Ishikawa (cell line): ENCODE measurements at regions not wholly inside any gene's neighbourhood (a gene's known extent, or its start where the extent isn't known, plus 50 kb on each side); places are given as distances from the start of the nearest gene placed in this dataset.

Experiments used
- CEBPB ChIP-seq: IDR thresholded peaks from 2 replicates; pipeline ENCODE4 v1.6.1; 2012
- MAX ChIP-seq: IDR thresholded peaks from 2 replicates; pipeline ENCODE4 v1.6.1; 2012
- TCF12 ChIP-seq: IDR thresholded peaks from 2 replicates; pipeline ENCODE4 v1.6.1; 2012; ENCODE audit warnings: low read depth
- TEAD4 ChIP-seq: IDR thresholded peaks from 2 replicates; pipeline ENCODE4 v1.6.1; 2012
- YY1 ChIP-seq: IDR thresholded peaks from 2 replicates; pipeline ENCODE4 v1.6.1; 2012; ENCODE audit warnings: low read depth
- ZBTB7A ChIP-seq: IDR thresholded peaks from 2 replicates; pipeline ENCODE4 v1.6.1; 2012; ENCODE audit warnings: low read depth

GRCh38 chr3:64783200-64783599 lies 95.4 kb upstream of the ADAMTS9 start:
- TF ChIP-seq CEBPB, result no peak
- no peak for TF ChIP-seq ZBTB7A
- no peak for TF ChIP-seq MAX
- no peak for TF ChIP-seq TCF12
- no peak for TF ChIP-seq YY1
- no peak for TF ChIP-seq TEAD4
